ENCODE measurements at regions not wholly inside any gene's neighbourhood (a gene's known extent, or its start where the extent isn't known, plus 50 kb on each side); places are given as distances from the start of the nearest gene placed in this dataset.

DNA sequence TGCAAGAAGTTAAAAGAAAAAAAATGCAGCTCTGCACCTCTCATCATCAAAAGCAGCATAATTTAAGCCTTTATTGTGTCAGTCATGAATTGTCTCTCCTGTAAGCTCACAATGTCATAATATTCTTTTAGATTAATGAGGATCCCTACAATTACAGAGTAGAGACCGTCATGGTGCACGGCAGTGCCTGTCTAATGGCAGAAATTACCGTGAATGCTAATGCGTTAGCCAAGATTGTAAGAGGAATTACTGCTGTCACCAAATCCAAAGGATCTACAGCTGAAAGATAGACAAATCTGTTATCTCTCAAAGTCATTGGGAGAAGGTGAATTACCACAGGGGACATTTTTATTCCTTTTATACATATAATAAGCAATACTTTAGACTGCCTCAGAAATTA, 631.6 kb upstream of the NRSN1 start:
- TF ChIP-seq CTCF (IDR thresholded peaks at IDR 0.05) (no peak), POLR2AphosphoS5 (IDR thresholded peaks at IDR 0.05) (no peak)
